Islet of Langerhans (tissue), 1 donor: ENCODE measurements at regions not wholly inside any gene's neighbourhood (a gene's known extent, or its start where the extent isn't known, plus 50 kb on each side); places are given as distances from the start of the nearest gene placed in this dataset.
"Not testable (repeated sequence)": the region's sequence is repeated elsewhere in the genome, so short reads cannot be mapped to it uniquely, and the experiment has no call there.

Experiments
- FAIRE-seq: peaks from one replicate; lab custom pipeline; 2011; peaks lifted over from hg19 to GRCh38; lab: Jason Lieb, UNC

DNA sequence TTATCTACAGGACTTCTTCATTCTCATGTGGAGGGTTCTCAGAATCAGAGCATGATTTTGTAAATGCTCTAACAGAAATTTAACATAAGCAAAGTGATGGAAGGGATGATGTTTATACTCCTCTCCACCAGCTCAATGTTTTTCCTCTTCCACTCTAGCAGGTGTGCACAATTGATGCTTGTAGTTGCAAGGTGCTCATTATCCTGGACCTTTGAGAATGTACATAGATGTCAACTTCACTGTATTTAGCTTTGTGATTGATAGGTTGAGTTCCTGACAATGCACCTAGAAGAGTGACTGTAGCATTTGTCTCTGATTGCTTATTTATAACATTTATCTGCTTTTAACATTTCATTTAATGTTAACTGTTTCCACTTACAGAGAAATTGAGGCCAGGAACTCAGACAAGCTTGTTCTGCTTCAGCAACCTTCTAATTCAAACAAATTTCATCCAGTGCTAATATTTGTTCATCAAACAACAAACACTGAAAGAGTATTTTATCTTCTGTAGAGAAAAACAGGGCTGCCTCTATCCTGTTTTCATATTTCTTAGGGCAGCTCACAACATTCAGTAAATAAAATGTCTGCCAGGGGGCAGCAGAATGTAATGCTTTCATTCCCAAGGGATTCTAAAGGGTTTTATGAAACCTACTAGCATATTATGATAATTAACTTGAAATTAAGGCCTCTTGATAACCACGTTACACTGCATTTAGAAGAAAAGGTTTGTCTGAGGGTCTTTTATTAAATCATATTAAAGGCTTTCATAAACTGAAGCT lies 127.9 kb upstream of the NOL4 start:
- peak; percentile 100 for FAIRE-seq

DNA sequence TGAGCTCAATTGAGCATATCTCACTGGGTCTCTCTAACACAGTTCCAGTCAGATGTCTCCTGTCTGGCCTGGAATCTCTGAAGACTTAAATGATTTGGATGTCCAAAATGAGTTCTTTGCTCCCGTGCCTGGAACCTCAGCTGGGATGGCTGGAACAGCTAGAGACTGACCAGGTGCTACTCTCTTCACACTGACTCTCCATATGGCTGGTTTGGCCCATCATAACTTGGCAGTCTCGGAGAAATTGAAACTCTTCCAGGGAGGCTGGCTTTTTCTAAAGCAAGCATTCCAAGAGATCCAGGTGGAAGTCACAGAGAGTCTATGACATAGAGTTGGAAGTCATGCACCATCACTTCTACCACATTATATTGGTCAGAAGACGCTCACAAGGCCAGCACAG lies 129.6 kb upstream of the NOL4 start:
- no peak for FAIRE-seq

DNA sequence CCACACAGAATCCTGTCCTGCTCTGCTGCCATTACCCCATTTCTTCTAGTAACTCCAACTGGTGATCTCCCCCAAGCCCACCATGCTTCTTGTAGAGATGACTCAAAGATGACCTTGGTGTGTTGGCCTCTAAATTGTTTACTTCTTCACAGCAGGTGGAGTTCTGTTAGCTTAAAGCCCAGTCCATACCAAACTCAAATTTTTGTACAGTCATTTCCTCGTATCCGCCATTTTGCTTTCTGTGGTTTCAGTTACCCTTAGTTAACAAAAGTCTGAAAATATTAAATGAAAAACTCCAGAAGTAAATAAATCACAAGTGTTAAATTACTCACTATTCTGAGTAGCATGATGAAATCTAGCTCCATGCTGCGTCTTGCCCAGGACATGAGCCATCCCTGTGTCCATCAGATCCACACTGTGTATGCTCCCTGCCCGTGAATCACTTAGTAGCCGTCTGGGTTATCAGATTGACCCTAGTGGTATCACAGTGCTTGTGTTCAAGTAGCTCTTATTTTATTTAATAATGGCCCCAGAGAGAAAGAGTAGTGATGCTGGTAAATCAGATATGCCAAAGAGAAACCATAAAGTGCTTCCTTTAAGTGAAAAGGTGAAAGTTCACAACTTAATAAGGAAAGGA lies 133.3 kb upstream of the NOL4 start:
- no peak for FAIRE-seq

DNA sequence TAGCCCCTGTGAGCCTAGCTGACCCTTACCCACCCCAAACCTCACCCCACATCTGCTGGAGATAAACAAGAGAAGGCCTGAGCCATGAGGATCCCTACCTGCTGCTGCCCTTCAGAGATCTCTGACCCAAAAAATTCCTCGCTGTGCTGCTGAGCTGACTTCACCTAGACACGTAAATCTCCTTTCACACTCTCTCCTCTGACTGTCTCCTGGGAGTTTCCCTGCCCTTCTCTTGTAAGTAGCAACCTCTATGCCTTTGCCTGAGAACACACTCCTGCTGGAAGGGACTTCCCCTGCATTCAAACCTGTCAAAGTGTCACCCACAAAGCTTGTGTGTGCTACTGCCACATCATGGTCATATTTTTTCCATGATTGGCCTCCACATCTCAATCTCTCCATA lies 134.2 kb upstream of the NOL4 start:
- FAIRE-seq: no peak

DNA sequence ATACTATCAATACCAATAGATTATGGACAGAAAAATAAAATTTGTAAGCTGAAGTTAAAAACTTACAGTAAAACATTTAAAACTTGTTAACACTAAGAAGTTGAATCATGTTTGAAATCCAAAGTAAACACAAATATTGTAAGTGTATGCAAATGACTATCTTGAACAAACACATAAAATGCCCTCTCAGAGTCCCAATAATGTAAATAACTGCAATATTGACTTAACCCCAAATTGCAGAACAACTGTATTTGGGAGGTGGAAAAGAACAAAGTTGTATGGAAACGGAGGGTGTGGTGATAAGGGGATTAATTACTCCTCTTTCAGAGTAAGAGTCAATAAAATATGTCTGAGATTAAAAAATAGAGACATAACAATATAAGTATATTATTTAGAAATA lies 140.0 kb upstream of the NOL4 start:
- no peak for FAIRE-seq

DNA sequence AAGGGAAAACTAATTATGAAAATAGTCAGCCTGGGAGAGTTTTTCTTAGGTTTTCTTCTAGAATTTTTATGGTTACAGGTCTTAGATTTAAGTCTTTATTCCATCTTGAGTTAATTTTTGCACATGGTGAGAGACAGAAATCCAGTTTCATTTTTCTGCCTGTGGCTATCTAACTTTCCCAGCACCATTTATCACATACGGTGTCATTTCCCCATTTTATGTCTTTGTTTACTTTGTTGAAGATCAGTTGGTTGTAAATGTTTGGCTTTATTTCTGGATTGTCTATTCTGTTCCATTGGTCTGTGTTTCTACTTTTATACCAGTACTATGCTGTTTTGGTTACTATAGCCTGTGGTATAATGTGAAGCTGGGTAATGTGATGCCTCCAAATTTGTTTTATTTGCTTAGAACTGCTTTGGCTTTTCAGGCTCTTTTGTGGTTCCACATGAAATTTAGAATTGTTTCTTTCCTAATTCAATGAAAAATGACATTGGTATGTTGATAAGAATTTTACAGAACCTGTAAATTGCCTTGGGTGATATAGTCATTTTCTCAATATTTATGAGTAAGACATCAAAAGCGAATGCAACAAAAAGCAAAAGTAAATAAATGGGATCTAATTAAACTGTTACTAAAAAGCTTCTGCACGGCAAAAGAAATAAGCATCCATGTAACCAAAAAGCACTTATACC lies 146.1 kb upstream of the NOL4 start:
- FAIRE-seq: peak; percentile 75

DNA sequence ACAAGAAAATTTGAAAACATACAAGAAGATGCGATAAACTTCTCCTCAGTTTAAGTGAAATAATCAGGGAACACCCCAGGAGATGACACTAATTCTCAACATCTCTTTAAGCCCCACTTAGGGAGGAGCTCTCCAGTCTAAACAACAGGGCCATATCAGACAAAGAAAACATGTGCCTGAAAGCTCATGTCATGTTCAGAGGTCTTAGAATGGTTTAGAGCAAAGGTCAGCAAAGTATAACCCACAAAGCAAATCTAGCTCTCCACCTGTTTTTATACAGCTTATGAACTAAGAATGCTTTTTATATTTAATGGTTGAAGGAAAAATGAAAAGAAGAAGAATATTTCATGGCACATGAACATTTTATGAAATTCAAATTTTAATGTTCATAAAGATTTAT lies 155.6 kb upstream of the NOL4 start:
- FAIRE-seq: no peak

DNA sequence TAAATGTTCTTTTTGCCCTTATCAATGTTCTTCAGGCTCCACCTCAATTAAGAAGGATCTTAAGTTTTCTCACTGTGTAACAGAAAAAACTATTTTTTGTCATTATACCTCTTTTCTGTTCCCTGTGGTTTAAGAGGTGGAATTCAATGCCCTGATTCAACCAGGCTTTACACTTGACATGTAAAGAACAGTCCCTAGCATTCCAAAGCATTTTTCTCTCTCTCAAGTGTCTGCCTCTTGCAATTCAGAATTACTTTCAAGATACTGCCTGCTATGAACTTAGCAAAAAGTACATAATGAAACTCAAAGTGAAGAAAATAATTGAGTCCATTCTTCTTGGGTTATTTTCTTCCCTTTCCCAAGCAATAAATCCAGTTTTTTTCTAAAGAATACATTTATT lies 160.6 kb upstream of the NOL4 start:
- FAIRE-seq: no peak

DNA sequence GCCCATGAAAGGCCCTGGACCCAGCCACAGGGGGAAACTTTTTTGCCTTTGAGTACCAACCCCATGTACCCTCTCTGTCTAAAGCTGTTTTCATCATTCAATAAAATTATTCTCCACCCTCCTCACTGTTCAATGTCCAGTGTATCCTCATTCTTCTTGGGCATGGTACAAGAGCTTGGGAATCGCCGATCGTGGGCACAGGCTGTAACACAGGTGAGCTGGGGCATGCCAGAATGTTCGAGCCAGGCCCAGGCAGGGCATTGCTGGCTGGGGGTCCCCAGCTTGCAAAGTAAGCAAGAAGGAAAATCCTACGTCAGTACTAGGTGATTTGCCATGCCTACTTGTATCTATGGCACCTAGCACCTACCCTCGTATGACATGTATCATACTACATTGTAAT lies 162.1 kb upstream of the NOL4 start:
- FAIRE-seq: no peak

DNA sequence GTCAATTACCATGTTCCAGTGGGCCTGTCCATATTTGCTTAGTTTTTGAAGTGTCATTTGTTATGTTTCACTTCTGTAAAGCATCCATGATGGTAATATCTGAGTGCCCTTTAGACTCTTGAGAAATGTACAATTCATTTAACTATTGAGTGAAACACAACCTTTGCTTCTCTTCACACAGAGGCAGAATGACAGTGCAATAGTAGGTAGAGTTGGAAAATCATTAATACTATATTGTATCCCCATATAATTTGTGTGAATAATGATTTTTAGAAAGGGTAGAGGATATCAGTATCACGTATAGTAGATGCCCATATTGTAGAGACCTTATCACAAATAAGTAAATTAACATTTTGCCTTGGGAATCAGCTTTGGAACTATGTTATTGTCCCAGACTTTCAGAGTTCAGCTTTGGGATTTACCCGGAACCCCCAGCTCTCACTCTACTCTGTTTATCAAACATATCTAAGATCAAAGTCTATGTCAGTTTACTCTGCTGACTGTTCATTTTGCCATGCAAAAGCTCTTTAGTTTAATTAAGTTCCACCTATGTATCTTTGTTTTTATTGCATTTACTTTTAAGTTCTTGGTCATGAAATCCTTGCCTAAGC lies 172.7 kb upstream of the NOL4 start:
- FAIRE-seq: peak; percentile 77

DNA sequence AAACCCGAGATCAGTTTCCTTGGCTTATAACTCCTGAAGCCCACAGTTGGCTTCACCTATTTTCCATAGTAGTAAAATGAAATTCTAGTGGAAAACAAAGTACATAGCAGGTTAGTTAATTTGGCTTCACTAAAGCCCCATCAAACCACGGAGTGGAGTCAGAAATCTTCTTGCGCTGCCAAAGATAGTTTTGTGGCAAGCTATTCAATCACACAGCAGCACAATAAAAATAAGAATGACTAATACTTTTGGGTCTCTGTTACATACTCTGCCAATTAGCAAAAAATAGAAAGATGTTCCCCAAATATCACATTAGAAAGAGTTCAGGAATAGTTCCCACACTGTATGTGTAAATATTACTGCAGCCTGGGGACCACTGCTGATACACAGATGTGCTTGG lies 175.2 kb upstream of the NOL4 start:
- no peak for FAIRE-seq

DNA sequence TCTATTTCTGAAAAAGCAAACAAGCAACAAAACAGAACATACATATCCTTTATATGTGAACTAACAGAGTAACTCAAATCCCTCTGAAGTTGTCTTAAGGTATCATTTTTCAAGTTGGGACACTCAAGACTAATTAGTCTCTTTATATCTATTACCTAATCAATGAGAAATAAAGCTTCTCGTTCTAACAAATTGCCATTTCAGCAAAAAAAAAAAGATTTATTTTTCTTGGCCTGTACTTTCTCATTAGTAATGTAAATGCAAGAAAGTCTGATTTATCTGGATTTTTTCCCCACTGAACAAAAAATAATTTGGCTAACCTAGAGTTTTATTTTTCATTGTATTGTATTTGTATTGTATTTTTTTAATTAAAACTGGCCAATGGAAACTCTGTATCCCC lies 176.1 kb upstream of the NOL4 start:
- FAIRE-seq: no peak

DNA sequence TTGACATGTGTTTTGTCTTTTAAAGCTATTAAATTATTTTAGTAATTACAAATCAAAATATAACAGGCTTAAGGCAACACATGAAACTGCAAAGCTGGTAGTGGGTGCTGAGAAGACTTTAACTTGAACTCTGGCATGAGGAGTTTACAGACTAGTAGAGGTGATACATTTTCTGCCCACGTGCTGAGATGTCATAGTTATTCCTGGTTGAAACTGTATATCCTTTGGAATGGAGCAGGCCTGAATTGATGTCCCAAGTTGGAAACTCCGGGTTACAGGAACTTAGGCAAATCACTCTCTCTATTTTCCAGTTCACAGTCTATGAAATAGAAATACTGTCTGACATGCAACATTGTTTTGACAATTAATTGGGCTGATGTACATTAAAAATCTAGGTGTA lies 177.1 kb upstream of the NOL4 start:
- FAIRE-seq: no peak

DNA sequence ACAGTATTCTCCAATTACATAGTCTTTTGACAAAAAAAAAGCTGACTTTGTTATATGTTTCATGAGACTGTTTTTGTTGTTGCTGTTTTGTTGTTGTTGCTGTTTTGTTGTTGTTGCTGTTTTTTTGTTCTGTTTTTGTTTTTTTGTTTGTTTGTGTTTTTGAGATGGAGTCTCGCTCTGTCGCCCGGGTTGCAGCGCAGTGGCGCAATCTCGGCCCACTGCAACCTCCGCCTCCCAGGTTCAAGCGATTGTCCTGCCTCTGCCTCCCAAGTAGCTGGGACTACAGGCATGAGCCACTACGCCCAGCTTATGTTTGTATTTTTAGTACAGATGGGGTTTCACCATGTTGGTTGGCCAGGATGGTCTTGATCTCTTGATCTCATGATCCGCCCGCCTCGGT lies 182.8 kb upstream of the NOL4 start:
- not testable (repeated sequence) for FAIRE-seq

DNA sequence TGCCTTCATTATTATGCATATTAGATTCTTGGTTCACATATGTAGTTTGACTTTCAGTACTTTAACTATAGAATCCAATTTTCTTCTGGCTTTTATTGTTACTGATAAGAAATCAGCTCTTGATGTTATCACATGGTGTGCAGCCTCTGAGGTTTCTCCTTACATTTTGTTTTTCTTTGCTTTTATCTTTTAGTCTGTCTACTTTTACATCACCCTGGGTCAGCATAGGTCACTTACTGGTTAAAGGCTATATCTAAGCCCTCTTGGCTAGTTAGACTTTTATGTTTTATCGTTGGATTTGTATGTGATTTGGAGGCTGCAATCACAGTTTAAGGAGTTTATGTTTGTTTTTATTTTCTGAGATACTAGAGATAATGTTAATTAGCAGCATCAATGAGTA lies 187.2 kb upstream of the NOL4 start:
- FAIRE-seq: no peak

DNA sequence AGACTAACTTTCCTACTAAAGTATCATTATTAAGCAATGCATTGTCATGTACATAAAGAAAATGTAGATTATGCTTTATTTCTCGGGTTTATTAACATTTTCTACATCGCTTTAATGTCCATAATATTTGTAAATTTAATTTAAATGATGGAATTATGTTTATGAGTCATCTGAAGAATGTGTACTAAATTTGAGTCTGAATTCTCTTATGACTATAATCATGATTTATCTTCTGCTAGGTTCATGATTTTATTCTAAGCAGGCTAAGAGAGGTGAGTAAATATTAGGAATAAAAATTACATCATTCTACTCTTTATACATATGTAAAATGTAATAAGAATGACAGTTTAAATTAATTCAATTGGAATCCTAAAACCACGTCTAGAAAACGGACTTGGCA lies 206.3 kb upstream of the NOL4 start:
- FAIRE-seq: no peak

DNA sequence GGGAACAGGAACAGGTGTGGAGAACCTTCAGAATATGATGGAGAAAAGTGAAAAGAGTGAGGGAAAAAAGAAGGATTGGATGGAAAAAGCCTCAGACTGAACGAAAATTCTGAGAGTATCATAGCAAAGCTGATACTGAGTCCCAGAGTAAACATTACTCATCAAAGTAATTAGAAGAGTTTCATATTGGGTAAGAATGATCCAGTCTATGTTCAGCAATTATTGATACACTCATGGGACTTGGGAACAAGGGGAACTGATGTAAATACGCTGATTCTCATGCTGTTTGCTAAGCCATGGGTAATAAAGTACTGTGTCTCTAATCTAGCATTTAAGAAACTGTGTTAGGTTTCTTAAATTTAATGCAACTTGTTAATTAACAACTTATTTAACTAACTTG lies 219.9 kb upstream of the NOL4 start:
- FAIRE-seq: no peak

DNA sequence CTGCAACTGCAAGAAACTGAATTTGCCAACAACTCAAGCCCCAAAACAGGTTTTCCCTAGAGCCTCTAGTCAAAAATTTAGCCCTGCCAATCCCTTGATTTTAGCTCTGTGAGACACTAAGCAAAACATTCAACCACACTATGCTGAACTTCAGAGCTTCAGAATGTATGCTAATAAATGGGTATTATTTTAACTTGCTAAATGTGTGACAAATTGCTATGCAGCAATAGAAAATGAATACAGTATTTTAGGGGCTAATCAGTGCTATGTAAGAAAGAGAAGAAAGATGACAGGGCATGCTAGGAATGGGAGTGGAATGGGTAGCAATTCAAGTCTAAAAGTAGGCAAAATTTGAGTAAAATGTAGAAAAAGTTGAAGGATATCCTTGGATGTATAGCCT lies 223.9 kb upstream of the NOL4 start:
- no peak for FAIRE-seq

DNA sequence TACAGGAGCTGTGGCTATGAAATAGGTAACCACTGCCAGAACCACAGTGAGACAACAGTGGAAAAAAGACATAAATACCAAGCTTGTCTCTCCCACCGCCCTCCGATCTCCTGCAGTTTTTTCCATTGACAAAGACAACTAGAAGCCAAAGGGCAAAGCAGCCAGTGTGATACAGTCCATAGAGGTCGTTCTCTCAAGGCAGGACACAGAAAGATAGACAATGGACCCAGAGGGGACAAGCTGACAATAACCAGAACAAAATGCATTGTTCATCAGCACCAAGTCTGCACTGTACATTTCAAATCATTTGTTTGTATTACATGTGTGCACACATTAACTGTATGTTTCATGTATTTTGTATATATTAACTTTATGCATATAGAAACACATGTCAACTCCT lies 233.0 kb upstream of the NOL4 start:
- FAIRE-seq: no peak

DNA sequence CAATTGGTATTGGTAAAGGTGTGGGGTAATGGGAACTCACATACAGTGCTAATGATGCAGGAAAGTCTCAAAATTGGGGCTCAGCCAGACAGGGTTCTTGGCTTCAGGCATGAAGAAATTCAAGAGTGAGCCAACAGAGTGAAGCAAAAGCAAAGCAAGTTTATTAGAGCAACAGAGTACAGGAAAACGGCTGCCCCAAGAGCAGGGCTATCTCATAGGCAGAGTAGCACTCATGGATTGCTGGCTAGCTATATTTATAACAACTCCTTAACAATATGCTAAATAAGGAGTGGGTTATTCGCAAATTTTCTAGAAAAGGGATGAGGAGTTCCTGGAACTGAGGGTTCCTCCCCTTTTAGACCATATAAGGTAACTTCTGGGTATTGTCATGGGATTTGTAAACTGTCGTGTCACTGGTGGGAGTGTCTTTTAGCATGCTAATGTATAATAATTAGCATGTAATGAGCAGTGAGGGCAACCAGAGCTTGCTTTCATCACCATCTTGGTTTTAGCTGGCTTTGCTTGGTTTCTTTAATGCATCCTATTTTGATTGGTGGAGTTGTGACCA lies 233.8 kb upstream of the NOL4 start:
- no peak for FAIRE-seq

DNA sequence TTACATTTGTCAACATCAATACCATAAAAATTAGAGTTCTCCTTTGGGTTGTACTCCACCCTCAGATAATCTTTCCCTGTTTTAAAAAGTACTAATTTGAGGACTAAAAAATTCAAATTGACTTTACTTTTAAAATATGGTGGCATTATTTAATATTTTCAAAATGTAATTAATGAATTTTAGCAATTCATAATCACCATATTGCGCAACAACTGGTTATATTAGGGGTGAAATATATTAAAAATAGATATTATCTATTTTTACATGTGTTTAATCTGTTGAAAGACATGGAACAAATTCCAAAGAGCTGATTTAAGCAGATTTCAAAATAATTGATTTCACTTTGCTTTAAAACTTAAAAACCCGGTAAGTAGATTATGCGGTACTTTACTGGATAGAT lies 236.6 kb upstream of the NOL4 start:
- FAIRE-seq: no peak

DNA sequence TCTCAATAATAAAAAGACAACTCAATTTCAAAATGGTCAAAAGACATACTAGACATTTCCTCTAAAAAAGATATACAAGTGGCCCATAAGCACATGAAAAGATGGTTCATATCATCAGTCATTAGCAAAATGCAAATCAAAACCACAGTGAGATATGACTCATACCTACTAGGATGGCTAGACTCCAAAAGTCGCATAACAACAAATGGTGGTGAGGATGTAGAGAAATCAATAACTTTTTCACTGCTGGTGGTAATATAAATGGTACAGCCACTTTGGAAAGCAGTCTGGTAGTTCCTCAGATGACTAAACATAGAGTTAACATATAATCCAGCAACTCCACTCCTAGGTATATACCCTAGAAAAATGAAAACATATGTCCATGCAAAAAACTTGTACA lies 242.3 kb upstream of the NOL4 start:
- FAIRE-seq: no peak

DNA sequence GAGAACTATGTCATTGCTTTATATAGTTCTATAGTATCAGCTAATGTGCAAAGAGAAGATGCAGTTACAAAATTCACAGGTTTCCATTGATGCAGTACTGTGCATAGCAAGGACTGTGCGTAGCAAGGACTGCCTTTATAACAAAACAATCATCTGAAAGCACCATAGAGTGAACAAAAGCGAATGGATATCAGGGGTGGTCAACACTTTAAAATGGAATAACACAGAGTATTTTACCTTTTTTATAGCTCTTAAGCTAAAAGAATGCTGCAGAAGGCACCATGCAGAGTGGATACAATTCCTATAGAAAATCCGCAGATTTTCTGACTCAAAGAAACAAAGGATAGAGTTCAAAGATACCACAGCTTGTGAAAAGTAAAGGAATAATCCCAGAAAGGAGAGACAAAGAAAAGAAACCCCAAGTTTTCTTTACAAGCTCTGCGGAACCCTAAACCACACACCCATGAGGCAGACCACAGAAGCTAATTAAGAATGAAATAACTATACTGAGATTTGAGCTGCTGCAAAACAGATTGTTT lies 229.9 kb upstream of the DTNA start:
- FAIRE-seq: no peak
